MM.1S (cell line): ENCODE measurements at regions not wholly inside any gene's neighbourhood (a gene's known extent, or its start where the extent isn't known, plus 50 kb on each side); places are given as distances from the start of the nearest gene placed in this dataset.
"Not testable (repeated sequence)": the region's sequence is repeated elsewhere in the genome, so short reads cannot be mapped to it uniquely, and the experiment has no call there.

ENCODE experiments used
- DNase-seq: peaks from one replicate; pipeline ENCODE4 v3.0.0-alpha.2; 2015
- H2AFZ ChIP-seq: fragments of 300-600 bp; sonication (generic); 2 replicates; pipeline ENCODE4 v1.6.0; 2016; ENCODE audit warnings: antibody characterized with exemption, low read length
- H3F3A ChIP-seq: fragments of 300-600 bp; sonication (generic); 2 replicates; pipeline ENCODE4 v1.6.1; 2016; ENCODE audit warnings: mild to moderate bottlenecking, antibody characterized with exemption, low read length, moderate library complexity, mixed read lengths; ENCODE audit not compliant: insufficient read depth
- H3K27ac ChIP-seq: fragments of 300-600 bp; sonication (generic); 2 replicates; pipeline ENCODE4 v1.5.1; 2016; ENCODE audit warnings: mild to moderate bottlenecking, low read length
- H3K27me3 ChIP-seq: fragments of 300-600 bp; sonication (generic); replicated peaks from 2 replicates; pipeline ENCODE4 v1.6.0; 2016; ENCODE audit warnings: low read length; ENCODE audit not compliant: insufficient read depth
- H3K36me3 ChIP-seq: fragments of 300-600 bp; sonication (generic); replicated peaks from 2 replicates; pipeline ENCODE4 v1.6.1; 2016; ENCODE audit warnings: mild to moderate bottlenecking, low read length, mixed read lengths; ENCODE audit not compliant: insufficient read depth
- H3K4me1 ChIP-seq: fragments of 300-600 bp; sonication (generic); 2 replicates; pipeline ENCODE4 v1.6.1; 2016; ENCODE audit warnings: low read length, mixed read lengths
- H3K4me2 ChIP-seq: fragments of 300-600 bp; sonication (generic); 2 replicates; pipeline ENCODE4 v1.6.0; 2016; ENCODE audit warnings: low read depth, low read length
- H3K4me3 ChIP-seq: fragments of 300-600 bp; sonication (generic); 2 replicates; pipeline ENCODE4 v1.5.1; 2016; ENCODE audit warnings: low read length, mixed read lengths
- H3K79me2 ChIP-seq: fragments of 300-600 bp; sonication (generic); 2 replicates; pipeline ENCODE4 v1.6.1; 2016; ENCODE audit warnings: mixed run types, low read length, mixed read lengths
- H3K9ac ChIP-seq: fragments of 300-600 bp; sonication (generic); 2 replicates; pipeline ENCODE4 v1.6.1; 2016; ENCODE audit warnings: low read length, mixed read lengths
- H3K9me2 ChIP-seq: fragments of 300-600 bp; sonication (generic); replicated peaks from 2 replicates; pipeline ENCODE4 v1.6.1; 2016; ENCODE audit warnings: mild to moderate bottlenecking, low read length, mixed read lengths; ENCODE audit not compliant: insufficient read depth
- H3K9me3 ChIP-seq: fragments of 300-600 bp; sonication (generic); replicated peaks from 2 replicates; pipeline ENCODE4 v1.6.1; 2016; ENCODE audit warnings: mild to moderate bottlenecking, low read length, mixed read lengths; ENCODE audit not compliant: insufficient read depth
- H4K20me1 ChIP-seq: fragments of 300-600 bp; sonication (generic); 2 replicates; pipeline ENCODE4 v1.6.1; 2016; ENCODE audit warnings: mild to moderate bottlenecking, low read length, moderate library complexity, mixed read lengths; ENCODE audit not compliant: insufficient read depth
- EZH2 ChIP-seq: fragments of 300-600 bp; sonication (generic); optimal IDR thresholded peaks from 2 replicates; pipeline ENCODE3; 2017; ENCODE audit warnings: low read depth, mild to moderate bottlenecking, antibody characterized with exemption, low read length, mixed read lengths
- EZH2phosphoT487 ChIP-seq: fragments of 300-600 bp; sonication (generic); IDR thresholded peaks from 2 replicates; pipeline ENCODE4 v1.6.1; 2018; ENCODE audit warnings: antibody characterized with exemption, low read length
- TF ChIP-seq, protein P1 (sequence below): fragments of 300-600 bp; sonication (generic); IDR thresholded peaks from 2 replicates; pipeline ENCODE4 v1.5.1; 2016; ENCODE audit warnings: antibody characterized with exemption, low read length, mixed read lengths

DNA sequence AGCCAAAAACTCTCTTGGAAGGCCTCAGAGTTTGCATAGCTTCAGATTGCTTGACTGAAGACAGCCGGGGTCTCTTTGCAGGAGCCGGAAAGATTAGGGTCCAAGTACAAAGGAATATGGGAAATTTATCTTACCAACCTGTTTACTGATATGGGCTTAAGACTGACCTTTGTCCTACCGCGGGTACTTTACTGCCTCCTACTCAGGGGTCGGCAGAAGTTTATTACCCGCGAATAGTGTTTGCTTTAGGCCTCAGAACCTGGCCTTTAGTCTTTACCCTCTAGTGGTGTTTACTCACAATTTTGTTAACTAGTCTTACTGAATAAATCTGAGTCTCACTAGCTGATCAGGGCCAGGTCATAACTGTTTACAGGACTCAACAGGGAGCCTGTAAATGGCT is 765.4 kb upstream of the SPRY2 start:
- Histone ChIP-seq H3K27ac (no peak overlapping the region), H3K9me3 (no peaks in the 10 kb centered on the region), H3K4me1 (no peaks in the 10 kb centered on the region)

DNA sequence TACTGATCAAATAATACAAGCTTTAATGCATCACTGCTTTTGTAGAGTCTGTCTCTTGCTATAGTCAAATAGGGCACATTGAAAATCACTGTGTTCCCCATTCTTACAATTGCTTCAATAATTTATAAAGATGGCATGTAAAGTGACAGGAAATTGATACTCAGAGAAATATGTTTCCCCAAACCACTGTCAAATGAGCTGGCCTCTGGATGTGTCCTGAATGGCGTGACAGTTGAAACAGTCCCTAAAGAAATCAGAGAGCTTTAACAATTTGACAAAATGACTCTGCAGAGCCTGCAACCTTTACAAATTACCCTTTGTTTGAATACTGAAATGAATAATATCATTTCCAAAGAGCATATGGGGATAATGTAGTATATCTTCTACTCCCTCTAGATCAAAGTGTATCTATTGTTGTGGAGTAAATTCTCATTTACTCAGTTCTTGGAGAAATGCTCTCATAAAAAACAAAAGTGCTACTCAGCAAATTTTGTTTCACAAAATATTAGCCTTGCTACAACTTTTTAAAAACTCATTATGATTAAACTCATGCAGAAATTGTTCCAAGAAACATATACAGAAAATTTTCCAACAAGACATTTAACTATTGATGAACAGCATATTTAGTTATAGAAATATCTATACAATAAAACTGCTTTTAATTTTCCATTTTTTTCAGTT is 763.2 kb upstream of the SPRY2 start:
- Histone ChIP-seq H3K79me2 (no peaks in the 10 kb centered on the region), H3K36me3 (no peaks in the 10 kb centered on the region), H3K27ac (no peak overlapping the region), H3K4me3 (no peak overlapping the region), H3K4me2 (no peak overlapping the region), H3K9me3 (no peaks in the 10 kb centered on the region), H3K9me2 (no peaks in the 10 kb centered on the region), H2AFZ (no peak overlapping the region), H3F3A (no peaks in the 10 kb centered on the region), H3K27me3 (no peaks in the 10 kb centered on the region), H3K9ac (no peak overlapping the region), H3K4me1 (no peaks in the 10 kb centered on the region), H4K20me1 (no peaks in the 10 kb centered on the region)
- TF ChIP-seq, protein P1, sequence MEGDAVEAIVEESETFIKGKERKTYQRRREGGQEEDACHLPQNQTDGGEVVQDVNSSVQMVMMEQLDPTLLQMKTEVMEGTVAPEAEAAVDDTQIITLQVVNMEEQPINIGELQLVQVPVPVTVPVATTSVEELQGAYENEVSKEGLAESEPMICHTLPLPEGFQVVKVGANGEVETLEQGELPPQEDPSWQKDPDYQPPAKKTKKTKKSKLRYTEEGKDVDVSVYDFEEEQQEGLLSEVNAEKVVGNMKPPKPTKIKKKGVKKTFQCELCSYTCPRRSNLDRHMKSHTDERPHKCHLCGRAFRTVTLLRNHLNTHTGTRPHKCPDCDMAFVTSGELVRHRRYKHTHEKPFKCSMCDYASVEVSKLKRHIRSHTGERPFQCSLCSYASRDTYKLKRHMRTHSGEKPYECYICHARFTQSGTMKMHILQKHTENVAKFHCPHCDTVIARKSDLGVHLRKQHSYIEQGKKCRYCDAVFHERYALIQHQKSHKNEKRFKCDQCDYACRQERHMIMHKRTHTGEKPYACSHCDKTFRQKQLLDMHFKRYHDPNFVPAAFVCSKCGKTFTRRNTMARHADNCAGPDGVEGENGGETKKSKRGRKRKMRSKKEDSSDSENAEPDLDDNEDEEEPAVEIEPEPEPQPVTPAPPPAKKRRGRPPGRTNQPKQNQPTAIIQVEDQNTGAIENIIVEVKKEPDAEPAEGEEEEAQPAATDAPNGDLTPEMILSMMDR: no peak
- TF ChIP-seq EZH2: no peak
- no peak for TF ChIP-seq EZH2phosphoT487
- no peak for DNase-seq

More for the DNA sequence above, 765.4 kb upstream of the SPRY2 start:
- Histone ChIP-seq H3K4me2 (no peak overlapping the region), H3K36me3 (no peaks in the 10 kb centered on the region), H3K79me2 (no peaks in the 10 kb centered on the region), H3K4me3 (no peak overlapping the region), H3K9ac (no peak overlapping the region), H3K27me3 (no peaks in the 10 kb centered on the region), H2AFZ (no peak overlapping the region), H3K9me2 (no peaks in the 10 kb centered on the region), H3F3A (no peaks in the 10 kb centered on the region), H4K20me1 (no peaks in the 10 kb centered on the region)
- TF ChIP-seq, protein P1: no peak
- no peak for DNase-seq

DNA sequence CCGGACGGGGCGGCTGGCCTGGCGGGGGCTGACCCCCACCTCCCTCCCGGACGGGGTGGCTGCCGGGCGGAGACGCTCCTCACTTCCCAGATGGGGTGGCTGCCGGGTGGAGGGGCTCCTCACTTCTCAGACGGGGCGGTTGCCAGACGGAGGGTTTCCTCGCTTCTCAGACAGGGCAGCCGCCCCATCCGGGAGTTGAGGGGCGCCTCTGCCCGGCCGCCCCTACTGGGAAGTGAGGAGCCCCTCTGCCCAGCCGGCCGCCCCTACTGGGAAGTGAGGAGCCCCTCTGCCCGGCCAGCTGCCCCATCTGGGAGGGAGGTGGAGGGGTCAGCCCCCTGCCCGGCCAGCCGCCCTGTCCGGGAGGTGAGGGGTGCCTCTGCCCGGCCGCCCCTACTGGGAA is 761.1 kb upstream of the SPRY2 start:
- H3K27ac ChIP-seq, H3K36me3 ChIP-seq, H2AFZ ChIP-seq, H3K4me1 ChIP-seq, H3K4me3 ChIP-seq, H3F3A ChIP-seq, H3K79me2 ChIP-seq, H3K9ac ChIP-seq, H3K4me2 ChIP-seq, H4K20me1 ChIP-seq, DNase-seq, H3K9me2 ChIP-seq, H3K27me3 ChIP-seq, H3K9me3 ChIP-seq: not testable (repeated sequence)

DNA sequence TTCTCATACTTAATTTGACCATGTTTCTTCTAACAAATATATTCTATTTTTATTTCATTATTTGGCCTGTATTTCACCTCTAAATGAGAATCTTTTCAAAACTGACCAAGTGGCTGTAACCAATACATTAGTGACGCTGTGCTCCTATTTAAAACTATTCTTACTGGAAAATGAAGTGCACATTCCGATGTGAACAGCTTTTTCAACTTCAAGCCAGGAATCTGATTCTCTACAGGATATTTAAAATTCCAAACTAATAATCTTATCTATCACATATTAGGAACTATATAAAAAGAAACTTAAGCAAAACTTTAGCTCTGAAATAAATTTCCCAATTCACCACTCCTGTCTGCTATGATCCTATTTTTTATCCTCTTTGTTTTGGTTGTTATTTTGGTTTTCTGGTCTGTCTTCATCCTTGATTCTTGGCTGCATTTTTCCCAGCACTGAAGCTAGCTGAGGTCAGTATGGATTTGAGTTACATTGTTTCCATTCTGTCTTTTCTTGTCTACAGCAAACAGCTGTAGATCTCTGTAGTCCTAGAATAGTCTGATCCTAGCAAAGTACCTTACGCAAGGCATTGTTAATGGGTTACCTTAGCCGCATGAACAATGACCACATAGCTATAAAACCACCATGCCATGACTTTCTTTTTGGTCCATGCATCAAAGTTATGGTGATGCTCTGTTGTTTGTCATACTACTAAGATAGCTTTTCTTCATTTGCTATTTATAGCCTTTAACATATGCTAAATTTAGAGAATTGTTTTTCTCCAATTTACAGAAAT is 748.6 kb upstream of the SPRY2 start:
- Histone ChIP-seq H4K20me1 (no peaks in the 10 kb centered on the region), H2AFZ (no peak overlapping the region), H3K4me2 (no peak overlapping the region), H3K9me2 (no peaks in the 10 kb centered on the region), H3K4me3 (no peak overlapping the region), H3F3A (no peaks in the 10 kb centered on the region), H3K4me1 (no peaks in the 10 kb centered on the region), H3K27me3 (no peaks in the 10 kb centered on the region), H3K79me2 (no peaks in the 10 kb centered on the region), H3K9me3 (no peaks in the 10 kb centered on the region), H3K36me3 (no peaks in the 10 kb centered on the region), H3K27ac (no peak overlapping the region), H3K9ac (no peak overlapping the region)
- no peak for DNase-seq
- TF ChIP-seq, protein P1: no peak
- TF ChIP-seq EZH2phosphoT487 (no peak), EZH2 (no peak)
